GM12865 (cell line): ENCODE measurements at regions not wholly inside any gene's neighbourhood (a gene's known extent, or its start where the extent isn't known, plus 50 kb on each side); places are given as distances from the start of the nearest gene placed in this dataset.

Experiments
- DNase-seq: peaks from one replicate; pipeline ENCODE4 v3.0.0; 2010; ENCODE audit warnings: low read depth
- H3K4me3 ChIP-seq: 2 replicates; pipeline ENCODE4 v1.5.1; 2011; ENCODE audit warnings: mild to moderate bottlenecking, low read depth, low read length, control low read depth
- TF ChIP-seq, protein P1 (sequence below): IDR thresholded peaks from 2 replicates; pipeline ENCODE4 v1.5.1; 2011; ENCODE audit warnings: low read length, control low read depth, low read depth, inconsistent platforms; ENCODE audit not compliant: insufficient read depth; ENCODE audit errors: missing control alignments

DNA sequence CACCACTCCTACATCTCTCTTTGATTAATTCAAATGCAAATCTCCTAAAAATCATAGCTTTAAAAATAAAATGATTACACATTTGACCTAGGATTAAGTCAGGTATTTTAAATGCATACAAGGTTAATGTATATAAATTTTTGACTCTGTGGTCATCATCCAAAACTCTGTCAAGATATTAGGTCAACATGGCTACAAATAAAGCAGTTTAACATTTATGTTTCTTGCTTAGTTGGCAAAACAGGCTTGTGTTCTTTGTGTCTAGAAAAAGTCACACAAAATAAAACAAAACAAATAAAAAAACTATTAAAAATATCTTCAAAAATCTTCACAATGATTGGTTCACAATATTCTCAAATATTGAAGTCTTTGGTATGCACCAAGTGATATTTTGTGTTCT, 473.2 kb downstream of the LRFN5 start:
- TF ChIP-seq, protein P1, sequence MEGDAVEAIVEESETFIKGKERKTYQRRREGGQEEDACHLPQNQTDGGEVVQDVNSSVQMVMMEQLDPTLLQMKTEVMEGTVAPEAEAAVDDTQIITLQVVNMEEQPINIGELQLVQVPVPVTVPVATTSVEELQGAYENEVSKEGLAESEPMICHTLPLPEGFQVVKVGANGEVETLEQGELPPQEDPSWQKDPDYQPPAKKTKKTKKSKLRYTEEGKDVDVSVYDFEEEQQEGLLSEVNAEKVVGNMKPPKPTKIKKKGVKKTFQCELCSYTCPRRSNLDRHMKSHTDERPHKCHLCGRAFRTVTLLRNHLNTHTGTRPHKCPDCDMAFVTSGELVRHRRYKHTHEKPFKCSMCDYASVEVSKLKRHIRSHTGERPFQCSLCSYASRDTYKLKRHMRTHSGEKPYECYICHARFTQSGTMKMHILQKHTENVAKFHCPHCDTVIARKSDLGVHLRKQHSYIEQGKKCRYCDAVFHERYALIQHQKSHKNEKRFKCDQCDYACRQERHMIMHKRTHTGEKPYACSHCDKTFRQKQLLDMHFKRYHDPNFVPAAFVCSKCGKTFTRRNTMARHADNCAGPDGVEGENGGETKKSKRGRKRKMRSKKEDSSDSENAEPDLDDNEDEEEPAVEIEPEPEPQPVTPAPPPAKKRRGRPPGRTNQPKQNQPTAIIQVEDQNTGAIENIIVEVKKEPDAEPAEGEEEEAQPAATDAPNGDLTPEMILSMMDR = no peak
- DNase-seq = no peak
- no peak overlapping the region for H3K4me3 ChIP-seq

DNA sequence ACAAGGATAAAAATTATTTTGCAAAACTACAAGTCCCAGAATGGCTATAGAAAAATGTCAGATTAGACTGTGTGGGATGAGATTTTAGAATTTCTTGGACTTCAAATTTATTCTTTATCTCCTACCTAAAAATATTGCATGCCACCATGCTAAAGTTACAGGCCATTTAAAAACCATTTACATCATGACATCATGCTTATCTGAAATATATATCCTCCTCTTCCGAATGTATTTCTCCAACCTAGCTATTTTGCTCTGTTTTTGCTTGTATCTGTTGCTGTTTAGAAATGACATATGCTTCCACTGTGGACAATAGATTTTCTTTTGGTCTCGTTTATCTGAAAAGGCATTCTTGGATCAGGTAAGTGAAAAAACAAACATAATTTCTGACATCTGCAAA, 471.7 kb downstream of the LRFN5 start:
- DNase-seq = no peak
- TF ChIP-seq, protein P1 = no peak

DNA sequence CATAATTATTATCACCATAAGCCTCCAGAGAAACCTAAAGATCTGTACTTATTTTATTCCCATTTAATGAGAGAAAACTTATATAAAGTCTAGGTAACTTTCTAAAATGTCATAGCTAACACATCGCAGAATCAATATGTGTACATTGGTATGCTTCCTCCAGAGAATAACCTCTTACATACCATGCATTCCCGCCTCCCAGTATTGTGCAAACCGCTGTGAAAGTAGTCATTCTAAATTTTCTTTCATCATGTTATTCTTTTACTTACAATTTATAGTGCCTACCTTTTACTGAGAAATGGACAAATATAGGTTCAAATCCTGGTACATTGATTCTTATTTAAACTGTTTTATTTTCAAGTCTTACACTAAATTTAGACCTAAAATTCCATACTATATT, 463.4 kb downstream of the LRFN5 start:
- TF ChIP-seq, protein P1 = no peak
- no peak for DNase-seq
- no peak overlapping the region for H3K4me3 ChIP-seq

More for the DNA sequence above, 471.7 kb downstream of the LRFN5 start:
- H3K4me3 ChIP-seq = no peak overlapping the region

DNA sequence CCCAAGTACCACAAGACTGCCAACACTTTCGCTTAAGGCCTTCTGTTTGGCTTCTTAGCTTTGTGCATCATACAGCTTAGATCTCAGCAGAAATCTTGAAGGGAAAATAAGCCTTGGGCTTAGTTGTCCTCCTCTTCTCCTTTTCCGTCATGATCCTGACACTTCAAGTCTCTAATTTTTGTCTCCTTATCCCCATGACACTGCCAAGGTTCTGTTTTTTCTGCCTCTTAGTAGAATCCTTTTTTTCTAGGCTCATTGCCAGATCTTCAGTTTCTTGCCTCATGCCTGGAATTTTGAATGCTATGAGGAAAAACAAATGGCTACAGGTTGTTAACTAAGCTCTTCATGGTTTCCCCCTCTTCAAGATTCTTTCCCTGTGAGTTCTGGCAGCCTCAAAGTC, 450.4 kb downstream of the LRFN5 start:
- TF ChIP-seq, protein P1 = no peak
- DNase-seq = no peak
- no peak overlapping the region for H3K4me3 ChIP-seq

DNA sequence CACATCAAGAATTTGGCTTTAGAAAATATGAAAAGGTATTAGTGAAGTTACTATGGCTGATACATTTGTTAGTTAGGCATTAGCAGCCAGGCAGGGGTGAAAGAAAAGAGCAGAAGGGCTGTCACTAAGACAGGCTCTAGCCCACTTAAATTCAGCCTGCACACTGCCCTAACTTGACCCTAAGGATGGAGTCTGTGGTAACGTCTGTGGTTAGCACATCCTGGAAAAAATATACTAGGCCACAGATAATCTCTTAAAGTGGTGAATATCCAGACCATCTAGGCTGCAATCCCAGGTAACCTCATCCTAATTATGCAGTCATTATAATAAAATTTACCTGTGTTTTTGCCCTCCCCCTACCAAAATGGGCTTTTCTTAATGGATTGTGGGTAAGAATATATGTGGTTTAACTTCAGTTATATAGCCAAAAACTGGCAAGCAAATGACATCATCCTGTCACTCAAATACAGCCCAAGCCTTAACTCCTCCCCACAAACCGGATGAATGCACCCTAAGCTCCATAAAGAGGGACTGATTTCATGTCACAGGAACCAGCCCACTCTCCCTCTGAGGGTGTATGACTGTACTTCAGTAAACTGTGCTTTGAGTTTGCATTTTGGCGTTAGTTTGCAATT, 440.9 kb downstream of the LRFN5 start:
- TF ChIP-seq, protein P1 = no peak

DNA sequence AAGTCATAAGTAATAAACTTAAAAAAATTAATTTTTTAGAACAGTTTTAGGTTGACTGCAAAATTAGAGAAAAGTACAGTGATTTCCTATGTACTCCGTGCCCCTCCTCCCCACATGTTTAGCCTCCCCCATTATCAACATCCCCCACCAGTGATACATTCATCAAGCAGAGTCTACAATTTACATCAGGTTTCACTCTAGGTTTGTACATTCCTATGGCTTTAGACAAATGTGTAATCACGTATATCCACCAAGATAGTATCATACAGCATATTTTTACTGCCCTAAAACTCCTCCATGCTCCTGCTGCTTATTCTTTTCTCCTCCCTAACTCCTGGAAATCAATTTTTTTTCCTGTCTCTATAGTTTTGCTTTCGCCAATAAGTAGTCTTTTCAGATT, 438.7 kb downstream of the LRFN5 start:
- TF ChIP-seq, protein P1 = no peak
- no peak for DNase-seq
- H3K4me3 ChIP-seq = no peak overlapping the region

More for the DNA sequence above, 440.9 kb downstream of the LRFN5 start:
- no peak overlapping the region for H3K4me3 ChIP-seq
- DNase-seq = no peak

DNA sequence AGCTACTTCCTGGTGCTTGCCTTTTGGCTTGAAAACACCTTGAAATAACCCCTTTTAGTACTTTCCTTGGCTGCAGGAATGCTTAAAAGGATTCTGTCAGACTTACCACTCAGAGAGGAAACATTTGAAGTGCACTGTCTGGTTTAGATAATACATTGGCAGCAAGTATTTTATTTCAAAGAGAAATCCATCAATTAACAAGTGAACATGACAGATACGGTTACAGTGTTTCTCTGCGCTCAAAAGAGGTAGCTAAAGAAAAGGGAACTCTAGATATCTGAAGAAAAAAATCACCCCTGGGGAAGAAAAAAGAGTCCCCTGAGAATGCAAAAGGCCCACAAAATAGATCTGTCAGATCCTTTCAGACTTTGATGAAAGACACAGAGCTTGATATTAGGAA, 421.9 kb downstream of the LRFN5 start:
- H3K4me3 ChIP-seq = no peak overlapping the region
- TF ChIP-seq, protein P1 = no peak
- DNase-seq = no peak
